ENCODE measurements at regions not wholly inside any gene's neighbourhood (a gene's known extent, or its start where the extent isn't known, plus 50 kb on each side); places are given as distances from the start of the nearest gene placed in this dataset.

DNA sequence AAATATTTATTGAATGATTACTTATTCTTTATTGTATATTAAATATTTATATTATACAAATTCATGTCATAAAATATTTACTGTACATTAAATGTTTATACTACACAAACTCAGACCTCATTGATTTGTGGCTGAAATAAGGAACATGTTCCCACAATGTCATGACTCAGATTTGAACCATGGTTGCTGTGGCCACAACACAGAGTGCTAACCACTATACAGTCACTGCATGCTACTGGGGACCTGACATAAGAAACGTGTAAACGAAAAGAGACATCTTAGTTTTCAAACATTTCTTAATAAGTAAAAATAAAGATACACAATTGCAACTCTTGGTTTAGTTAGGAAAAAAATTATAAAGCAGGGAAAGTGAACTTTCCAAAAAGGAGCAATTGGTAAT lies 99.1 kb upstream of the AGTR1 start:
- TF ChIP-seq, protein P1, sequence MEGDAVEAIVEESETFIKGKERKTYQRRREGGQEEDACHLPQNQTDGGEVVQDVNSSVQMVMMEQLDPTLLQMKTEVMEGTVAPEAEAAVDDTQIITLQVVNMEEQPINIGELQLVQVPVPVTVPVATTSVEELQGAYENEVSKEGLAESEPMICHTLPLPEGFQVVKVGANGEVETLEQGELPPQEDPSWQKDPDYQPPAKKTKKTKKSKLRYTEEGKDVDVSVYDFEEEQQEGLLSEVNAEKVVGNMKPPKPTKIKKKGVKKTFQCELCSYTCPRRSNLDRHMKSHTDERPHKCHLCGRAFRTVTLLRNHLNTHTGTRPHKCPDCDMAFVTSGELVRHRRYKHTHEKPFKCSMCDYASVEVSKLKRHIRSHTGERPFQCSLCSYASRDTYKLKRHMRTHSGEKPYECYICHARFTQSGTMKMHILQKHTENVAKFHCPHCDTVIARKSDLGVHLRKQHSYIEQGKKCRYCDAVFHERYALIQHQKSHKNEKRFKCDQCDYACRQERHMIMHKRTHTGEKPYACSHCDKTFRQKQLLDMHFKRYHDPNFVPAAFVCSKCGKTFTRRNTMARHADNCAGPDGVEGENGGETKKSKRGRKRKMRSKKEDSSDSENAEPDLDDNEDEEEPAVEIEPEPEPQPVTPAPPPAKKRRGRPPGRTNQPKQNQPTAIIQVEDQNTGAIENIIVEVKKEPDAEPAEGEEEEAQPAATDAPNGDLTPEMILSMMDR (IDR thresholded peaks at IDR 0.05): no peak
- TF ChIP-seq POLR2A (IDR thresholded peaks at IDR 0.05): no peak
